ENCODE measurements at regions not wholly inside any gene's neighbourhood (a gene's known extent, or its start where the extent isn't known, plus 50 kb on each side); places are given as distances from the start of the nearest gene placed in this dataset.
"Not testable (repeated sequence)": the region's sequence is repeated elsewhere in the genome, so short reads cannot be mapped to it uniquely, and the experiment has no call there.

GRCh38 chr10:53183733-53184132 lies 411.1 kb upstream of the MBL2 start:
- Histone ChIP-seq H3K27me3 (no peaks in the 10 kb centered on the region), H3K27ac (no peak overlapping the region), H3K36me3 (replicated peaks in 1 of 2; ENCODE audit: insufficient read depth in 1 of 2, low read depth in 2 of 2) (no peaks in the 10 kb centered on the region), H3K4me1 (no peaks in the 10 kb centered on the region), H3K9me3 (no peaks in the 10 kb centered on the region), H3K4me3 (no peak overlapping the region)
- 81 to 84% methylated on average over 2 of the region's 2 CpGs for WGBS, 2 donors
- DNase-seq: no peak
- TF ChIP-seq CTCF (IDR thresholded peaks at IDR 0.05) (no peak), POLR2A (IDR thresholded peaks at IDR 0.05) (no peak)
- intact Hi-C loops (cut with DNase I): no loop called here
- ATAC-seq: no peak

- DNase-seq: no peak
- no peak for TF ChIP-seq CTCF (IDR thresholded peaks at IDR 0.05)
- TF ChIP-seq POLR2A (IDR thresholded peaks at IDR 0.05): no peak
- Histone ChIP-seq H3K27me3 (no peaks in the 10 kb centered on the region), H3K4me1 (no peaks in the 10 kb centered on the region), H3K36me3 (replicated peaks in 1 of 2; ENCODE audit: insufficient read depth in 1 of 2, low read depth in 2 of 2) (no peaks in the 10 kb centered on the region), H3K9me3 (no peaks in the 10 kb centered on the region), H3K4me3 (no peak overlapping the region), H3K27ac (no peak overlapping the region)
- intact Hi-C loops (cut with DNase I): no loop called here
- no peak for ATAC-seq
Observed at GRCh38 chr10:53177468-53177867, 404.9 kb upstream of the MBL2 start.

GRCh38 chr10:53166325-53166724 lies 393.7 kb upstream of the MBL2 start:
- Histone ChIP-seq H3K27me3 (no peaks in the 10 kb centered on the region), H3K27ac (no peak overlapping the region), H3K4me1 (no peaks in the 10 kb centered on the region), H3K9me3 (no peaks in the 10 kb centered on the region), H3K4me3 (no peak overlapping the region), H3K36me3 (replicated peaks in 1 of 2; ENCODE audit: insufficient read depth in 1 of 2, low read depth in 2 of 2) (no peaks in the 10 kb centered on the region)
- no peak for ATAC-seq
- no peak for DNase-seq
- TF ChIP-seq CTCF (IDR thresholded peaks at IDR 0.05) (no peak), POLR2A (IDR thresholded peaks at IDR 0.05) (no peak)
- 75 to 77% methylated on average over 3 of the region's 3 CpGs for WGBS, 2 donors
- intact Hi-C loops (cut with DNase I): no loop called here

GRCh38 chr10:53162856-53163255 lies 390.3 kb upstream of the MBL2 start:
- H3K27me3 ChIP-seq: no peaks in the 10 kb centered on the region
- DNase-seq: no peak
- WGBS, 2 donors: 27 to 47% methylated on average over 3 of the region's 3 CpGs
- H3K4me3 ChIP-seq: no peak overlapping the region
- no peaks in the 10 kb centered on the region for H3K9me3 ChIP-seq
- no peaks in the 10 kb centered on the region for H3K4me1 ChIP-seq
- ATAC-seq: peak; percentile 24
- no peak overlapping the region for H3K27ac ChIP-seq
- intact Hi-C loops (cut with DNase I): no loop called here
- no peaks in the 10 kb centered on the region for H3K36me3 ChIP-seq (replicated peaks in 1 of 2; ENCODE audit: insufficient read depth in 1 of 2, low read depth in 2 of 2)
- TF ChIP-seq CTCF (IDR thresholded peaks at IDR 0.05) (no peak), POLR2A (IDR thresholded peaks at IDR 0.05) (no peak)

GRCh38 chr10:53161231-53161630 lies 388.6 kb upstream of the MBL2 start:
- H3K36me3 ChIP-seq (replicated peaks in 1 of 2; ENCODE audit: insufficient read depth in 1 of 2, low read depth in 2 of 2): no peaks in the 10 kb centered on the region
- TF ChIP-seq POLR2A (IDR thresholded peaks at IDR 0.05) (no peak), CTCF (IDR thresholded peaks at IDR 0.05) (no peak)
- ATAC-seq (no peak), DNase-seq (no peak)
- H3K4me3 ChIP-seq: no peak overlapping the region
- H3K27me3 ChIP-seq: no peaks in the 10 kb centered on the region
- intact Hi-C loops (cut with DNase I): no loop called here
- no peaks in the 10 kb centered on the region for H3K4me1 ChIP-seq
- no peaks in the 10 kb centered on the region for H3K9me3 ChIP-seq
- no peak overlapping the region for H3K27ac ChIP-seq

- H3K36me3 ChIP-seq (replicated peaks in 1 of 2; ENCODE audit: insufficient read depth in 1 of 2, low read depth in 2 of 2); H3K4me3 ChIP-seq; H3K4me1 ChIP-seq; H3K9me3 ChIP-seq; intact Hi-C loops (cut with DNase I); ATAC-seq; H3K27me3 ChIP-seq; DNase-seq; H3K27ac ChIP-seq: not testable (repeated sequence)
- 51 to 75% methylated on average over 3 to 4 of the region's 4 CpGs for WGBS, 2 donors
Observed at GRCh38 chr10:53155674-53156073, 383.1 kb upstream of the MBL2 start.
